Brain microvascular endothelial cell (primary cell): ENCODE measurements at regions not wholly inside any gene's neighbourhood (a gene's known extent, or its start where the extent isn't known, plus 50 kb on each side); places are given as distances from the start of the nearest gene placed in this dataset.

Experiments
- DNase-seq: peaks from one replicate; pipeline ENCODE4 v3.0.0-alpha.2; 2020
- H3K27ac ChIP-seq: fragments of 250-450 bp; sonication (Bioruptor Pico); 2 replicates; pipeline ENCODE4 v1.5.1; 2020; ENCODE audit warnings: mild to moderate bottlenecking, moderate library complexity
- H3K27me3 ChIP-seq: fragments of 250-450 bp; sonication (Bioruptor Pico); replicated peaks from 2 replicates; pipeline ENCODE4 v1.5.1; 2020; ENCODE audit warnings: mild to moderate bottlenecking
- H3K36me3 ChIP-seq: fragments of 250-450 bp; sonication (Bioruptor Pico); replicated peaks from 2 replicates; pipeline ENCODE4 v1.5.1; 2020; ENCODE audit warnings: mild to moderate bottlenecking
- H3K4me3 ChIP-seq: 2 replicates; pipeline ENCODE4 v1.5.1; 2011; ENCODE audit warnings: low read depth, mild to moderate bottlenecking, control low read depth, low read length, moderate library complexity
- CTCF ChIP-seq: IDR thresholded peaks from 2 replicates; pipeline ENCODE4 v1.5.1; 2011; ENCODE audit warnings: low read depth, mild to moderate bottlenecking, moderate library complexity, low read length, control low read depth, inconsistent platforms; ENCODE audit errors: missing control alignments
- in situ Hi-C: cut with HindIII; loops from 2 replicates; pipeline ENCODE4 v1.10.0; 2017; ENCODE audit warnings: low sequenced_read_pairs, low pct_ligation_motif_present

GRCh38 chr9:1612886-1613285, 402.3 kb upstream of the SMARCA2 start:
- Histone ChIP-seq H3K36me3 (no peaks in the 10 kb centered on the region), H3K27me3 (no peaks in the 10 kb centered on the region), H3K4me3 (no peak overlapping the region), H3K27ac (no peak overlapping the region)
- TF ChIP-seq CTCF: no peak
- in situ Hi-C loops: no loop called here
- no peak for DNase-seq

GRCh38 chr9:1617419-1617818, 397.7 kb upstream of the SMARCA2 start:
- H3K27ac ChIP-seq: no peak overlapping the region
- no peak overlapping the region for H3K4me3 ChIP-seq
- no peaks in the 10 kb centered on the region for H3K36me3 ChIP-seq
- TF ChIP-seq CTCF: no peak
- no peak for DNase-seq
- no peaks in the 10 kb centered on the region for H3K27me3 ChIP-seq
- in situ Hi-C loops: no loop called here

- Histone ChIP-seq H3K27me3 (no peaks in the 10 kb centered on the region), H3K36me3 (no peaks in the 10 kb centered on the region), H3K4me3 (no peak overlapping the region), H3K27ac (no peak overlapping the region)
- no peak for DNase-seq
- in situ Hi-C loops: no loop called here
- TF ChIP-seq CTCF: no peak
Observed at GRCh38 chr9:1619915-1620710, 395.0 kb upstream of the SMARCA2 start.

GRCh38 chr9:1637401-1637800, 377.7 kb upstream of the SMARCA2 start:
- Histone ChIP-seq H3K4me3 (no peak overlapping the region), H3K27me3 (no peaks in the 10 kb centered on the region), H3K36me3 (no peaks in the 10 kb centered on the region), H3K27ac (no peak overlapping the region)
- no peak for TF ChIP-seq CTCF
- no peak for DNase-seq
- in situ Hi-C loops: no loop called here

- Histone ChIP-seq H3K4me3 (no peak overlapping the region), H3K36me3 (no peaks in the 10 kb centered on the region), H3K27ac (no peak overlapping the region), H3K27me3 (no peaks in the 10 kb centered on the region)
- in situ Hi-C loops: no loop called here
- DNase-seq: no peak
- TF ChIP-seq CTCF: no peak
Observed at GRCh38 chr9:1639166-1639565, 376.0 kb upstream of the SMARCA2 start.

- H3K27ac ChIP-seq: no peak overlapping the region
- H3K27me3 ChIP-seq: no peaks in the 10 kb centered on the region
- TF ChIP-seq CTCF: no peak
- H3K4me3 ChIP-seq: no peak overlapping the region
- no peak for DNase-seq
- no peaks in the 10 kb centered on the region for H3K36me3 ChIP-seq
- in situ Hi-C loops: no loop called here
Observed at GRCh38 chr9:1647776-1648175, 367.4 kb upstream of the SMARCA2 start.
